ENCODE measurements at regions not wholly inside any gene's neighbourhood (a gene's known extent, or its start where the extent isn't known, plus 50 kb on each side); places are given as distances from the start of the nearest gene placed in this dataset.

GRCh38 chr4:14566518-14566917, 435.8 kb upstream of the CPEB2 start:
- DNase-seq (ENCODE audit: low read depth), result no peak

- DNase-seq (ENCODE audit: low read depth), result no peak
Observed at GRCh38 chr4:14568351-14568750, 433.9 kb upstream of the CPEB2 start.

- no peak for DNase-seq (ENCODE audit: low read depth)
Observed at GRCh38 chr4:14575289-14575688, 427.0 kb upstream of the CPEB2 start.

- DNase-seq (ENCODE audit: low read depth), result no peak
Observed at GRCh38 chr4:14575919-14576318, 426.4 kb upstream of the CPEB2 start.

GRCh38 chr4:14580061-14580460, 422.2 kb upstream of the CPEB2 start:
- DNase-seq (ENCODE audit: low read depth), result no peak

- DNase-seq (ENCODE audit: low read depth), result no peak
Observed at GRCh38 chr4:14581741-14582140, 420.5 kb upstream of the CPEB2 start.

- no peak for DNase-seq (ENCODE audit: low read depth)
Observed at GRCh38 chr4:14582677-14583076, 419.6 kb upstream of the CPEB2 start.

GRCh38 chr4:14583331-14583730, 418.9 kb upstream of the CPEB2 start:
- no peak for DNase-seq (ENCODE audit: low read depth)

GRCh38 chr4:14583752-14584151, 418.5 kb upstream of the CPEB2 start:
- DNase-seq (ENCODE audit: low read depth), result no peak

- DNase-seq (ENCODE audit: low read depth), result no peak
Observed at GRCh38 chr4:14592950-14593349, 409.3 kb upstream of the CPEB2 start.

- DNase-seq (ENCODE audit: low read depth), result no peak
Observed at GRCh38 chr4:14596028-14596427, 406.3 kb upstream of the CPEB2 start.

- DNase-seq (ENCODE audit: low read depth), result no peak
Observed at GRCh38 chr4:14596437-14596836, 405.8 kb upstream of the CPEB2 start.

- DNase-seq (ENCODE audit: low read depth), result no peak
Observed at GRCh38 chr4:14596904-14597303, 405.4 kb upstream of the CPEB2 start.

GRCh38 chr4:14602206-14602605, 400.1 kb upstream of the CPEB2 start:
- no peak for DNase-seq (ENCODE audit: low read depth)

GRCh38 chr4:14607001-14607400, 395.3 kb upstream of the CPEB2 start:
- no peak for DNase-seq (ENCODE audit: low read depth)

- DNase-seq (ENCODE audit: low read depth), result no peak
Observed at GRCh38 chr4:14607578-14607977, 394.7 kb upstream of the CPEB2 start.

- no peak for DNase-seq (ENCODE audit: low read depth)
Observed at GRCh38 chr4:14608630-14609029, 393.7 kb upstream of the CPEB2 start.

GRCh38 chr4:14614840-14615239, 387.4 kb upstream of the CPEB2 start:
- no peak for DNase-seq (ENCODE audit: low read depth)

GRCh38 chr4:14615671-14616070, 386.6 kb upstream of the CPEB2 start:
- no peak for DNase-seq (ENCODE audit: low read depth)

GRCh38 chr4:14620567-14621141, 381.6 kb upstream of the CPEB2 start:
- DNase-seq (ENCODE audit: low read depth), result no peak

GRCh38 chr4:14621731-14622463, 380.4 kb upstream of the CPEB2 start:
- DNase-seq (ENCODE audit: low read depth), result no peak

GRCh38 chr4:14627038-14627437, 375.2 kb upstream of the CPEB2 start:
- no peak for DNase-seq (ENCODE audit: low read depth)

GRCh38 chr4:14631806-14632440, 370.4 kb upstream of the CPEB2 start:
- no peak for DNase-seq (ENCODE audit: low read depth)

- DNase-seq (ENCODE audit: low read depth), result no peak
Observed at GRCh38 chr4:14636563-14636962, 365.7 kb upstream of the CPEB2 start.
